HUDEP-2 (cell line): ENCODE measurements at regions not wholly inside any gene's neighbourhood (a gene's known extent, or its start where the extent isn't known, plus 50 kb on each side); places are given as distances from the start of the nearest gene placed in this dataset.

Source experiments
- DNase-seq, 76 experiments: peaks; one replicate each; lab custom pipeline; 2025; ENCODE audit not compliant: unreplicated experiment in 76 of 76; lab: John Stamatoyannopoulos, UW

GRCh38 chr6:3506751-3507383 lies 50.0 kb upstream of the SLC22A23 start:
- no peak for DNase-seq
